Chondrocyte (in vitro differentiated cells): ENCODE measurements at regions not wholly inside any gene's neighbourhood (a gene's known extent, or its start where the extent isn't known, plus 50 kb on each side); places are given as distances from the start of the nearest gene placed in this dataset.

Source experiments
- DNase-seq: peaks from one replicate; pipeline ENCODE4 v3.0.0; 2021; ENCODE audit warnings: mixed read lengths, low spot score
- H3K27ac Mint-ChIP-seq: one replicate; pipeline ENCODE4 v1.8.0; 2021; ENCODE audit warnings: mild to moderate bottlenecking, moderate library complexity, mixed read lengths; ENCODE audit not compliant: unreplicated experiment
- H3K27me3 Mint-ChIP-seq: 2 replicates; pipeline ENCODE4 v1.8.0; 2021; ENCODE audit warnings: low read depth, mixed read lengths
- H3K36me3 Mint-ChIP-seq: 2 replicates; pipeline ENCODE4 v1.8.0; 2021; ENCODE audit warnings: low read depth, mixed read lengths
- H3K4me1 Mint-ChIP-seq: 2 replicates; pipeline ENCODE4 v1.8.0; 2021; ENCODE audit warnings: low read depth, mild to moderate bottlenecking, mixed read lengths
- H3K4me3 Mint-ChIP-seq: one replicate; pipeline ENCODE4 v1.8.0; 2021; ENCODE audit warnings: mild to moderate bottlenecking, moderate library complexity, mixed read lengths; ENCODE audit not compliant: unreplicated experiment
- H3K9me3 Mint-ChIP-seq: 2 replicates; pipeline ENCODE4 v1.8.0; 2021; ENCODE audit warnings: low read depth, mixed read lengths
- CTCF ChIP-seq: fragments of 200-600 bp; sonication (generic); IDR thresholded peaks from 2 replicates; pipeline ENCODE4 v1.5.0; 2021; ENCODE audit warnings: antibody characterized with exemption, mild to moderate bottlenecking, moderate library complexity

- no peak for TF ChIP-seq CTCF
- H3K27me3 Mint-ChIP-seq: no peaks in the 10 kb centered on the region
- peaks cover 17% of the 10 kb centered on the region for H3K9me3 Mint-ChIP-seq
- no peak overlapping the region for H3K4me3 Mint-ChIP-seq
- H3K36me3 Mint-ChIP-seq: peaks cover under 1% of the 10 kb centered on the region
- H3K4me1 Mint-ChIP-seq: peaks cover 41% of the 10 kb centered on the region
- no peak for DNase-seq
- no peak overlapping the region for H3K27ac Mint-ChIP-seq
Measured at GRCh38 chr21:27152996-27153395, 186.1 kb upstream of the ADAMTS5 start.

GRCh38 chr21:27149034-27149433, 182.1 kb upstream of the ADAMTS5 start:
- no peak overlapping the region for H3K4me3 Mint-ChIP-seq
- TF ChIP-seq CTCF: no peak
- peaks cover 38% of the 10 kb centered on the region for H3K4me1 Mint-ChIP-seq
- no peaks in the 10 kb centered on the region for H3K27me3 Mint-ChIP-seq
- H3K9me3 Mint-ChIP-seq: peaks cover 16% of the 10 kb centered on the region
- H3K27ac Mint-ChIP-seq: peak overlapping the region; percentile 79
- H3K36me3 Mint-ChIP-seq: peaks cover 2% of the 10 kb centered on the region
- DNase-seq: no peak

GRCh38 chr21:27146268-27146667, 179.4 kb upstream of the ADAMTS5 start:
- TF ChIP-seq CTCF: no peak
- peaks cover 30% of the 10 kb centered on the region for H3K4me1 Mint-ChIP-seq
- no peaks in the 10 kb centered on the region for H3K27me3 Mint-ChIP-seq

GRCh38 chr21:27145134-27145798, 178.4 kb upstream of the ADAMTS5 start:
- no peak overlapping the region for H3K27ac Mint-ChIP-seq
- no peak overlapping the region for H3K4me3 Mint-ChIP-seq
- TF ChIP-seq CTCF: no peak
- peaks cover 11% of the 10 kb centered on the region for H3K9me3 Mint-ChIP-seq
- H3K36me3 Mint-ChIP-seq: peaks cover 2% of the 10 kb centered on the region
- peaks cover 22% of the 10 kb centered on the region for H3K4me1 Mint-ChIP-seq
- no peaks in the 10 kb centered on the region for H3K27me3 Mint-ChIP-seq
- DNase-seq: no peak

More at GRCh38 chr21:27146268-27146667, 179.4 kb upstream of the ADAMTS5 start:
- Mint-ChIP-seq H3K4me3 (no peak overlapping the region), H3K27ac (no peak overlapping the region), H3K9me3 (peaks cover 11% of the 10 kb centered on the region), H3K36me3 (peaks cover 2% of the 10 kb centered on the region)
- DNase-seq: no peak

- no peak overlapping the region for H3K4me3 Mint-ChIP-seq
- no peak overlapping the region for H3K27ac Mint-ChIP-seq
- peaks cover 2% of the 10 kb centered on the region for H3K36me3 Mint-ChIP-seq
- no peaks in the 10 kb centered on the region for H3K27me3 Mint-ChIP-seq
- H3K9me3 Mint-ChIP-seq: peaks cover 7% of the 10 kb centered on the region
- peaks cover 5% of the 10 kb centered on the region for H3K4me1 Mint-ChIP-seq
- peak; percentile 84 for DNase-seq
- TF ChIP-seq CTCF: no peak
Measured at GRCh38 chr21:27143476-27143875, 176.6 kb upstream of the ADAMTS5 start.
